Breast epithelium (tissue), 3 donors: ENCODE measurements at regions not wholly inside any gene's neighbourhood (a gene's known extent, or its start where the extent isn't known, plus 50 kb on each side); places are given as distances from the start of the nearest gene placed in this dataset.

Experiments
- POLR2A ChIP-seq: fragments of 450-650 bp; IDR thresholded peaks from one replicate; pipeline ENCODE4 v1.6.1; 2016; ENCODE audit warnings: antibody characterized with exemption, mild to moderate bottlenecking, moderate library complexity
- TF ChIP-seq, protein P1 (sequence below), 3 donors: fragments of 450-650 bp; IDR thresholded peaks; one replicate each; pipeline ENCODE4 v1.5.1; 2016 to 2017; ENCODE audit warnings: antibody characterized with exemption in 3 of 3, mild to moderate bottlenecking in 3 of 3, moderate library complexity in 3 of 3

- no peak for TF ChIP-seq POLR2A
- TF ChIP-seq, protein P1, sequence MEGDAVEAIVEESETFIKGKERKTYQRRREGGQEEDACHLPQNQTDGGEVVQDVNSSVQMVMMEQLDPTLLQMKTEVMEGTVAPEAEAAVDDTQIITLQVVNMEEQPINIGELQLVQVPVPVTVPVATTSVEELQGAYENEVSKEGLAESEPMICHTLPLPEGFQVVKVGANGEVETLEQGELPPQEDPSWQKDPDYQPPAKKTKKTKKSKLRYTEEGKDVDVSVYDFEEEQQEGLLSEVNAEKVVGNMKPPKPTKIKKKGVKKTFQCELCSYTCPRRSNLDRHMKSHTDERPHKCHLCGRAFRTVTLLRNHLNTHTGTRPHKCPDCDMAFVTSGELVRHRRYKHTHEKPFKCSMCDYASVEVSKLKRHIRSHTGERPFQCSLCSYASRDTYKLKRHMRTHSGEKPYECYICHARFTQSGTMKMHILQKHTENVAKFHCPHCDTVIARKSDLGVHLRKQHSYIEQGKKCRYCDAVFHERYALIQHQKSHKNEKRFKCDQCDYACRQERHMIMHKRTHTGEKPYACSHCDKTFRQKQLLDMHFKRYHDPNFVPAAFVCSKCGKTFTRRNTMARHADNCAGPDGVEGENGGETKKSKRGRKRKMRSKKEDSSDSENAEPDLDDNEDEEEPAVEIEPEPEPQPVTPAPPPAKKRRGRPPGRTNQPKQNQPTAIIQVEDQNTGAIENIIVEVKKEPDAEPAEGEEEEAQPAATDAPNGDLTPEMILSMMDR (IDR thresholded peaks at IDR 0.05): no peak
Observed at GRCh38 chr7:41830271-41830670, 127.4 kb upstream of the INHBA start.
